Ramos (cell line): ENCODE measurements at regions not wholly inside any gene's neighbourhood (a gene's known extent, or its start where the extent isn't known, plus 50 kb on each side); places are given as distances from the start of the nearest gene placed in this dataset.
"Not testable (repeated sequence)": the region's sequence is repeated elsewhere in the genome, so short reads cannot be mapped to it uniquely, and the experiment has no call there.

Source experiments
- in situ Hi-C: fragments of 300-500 bp; cut with MboI; formaldehyde crosslinking; loops from one replicate; pipeline ENCODE4 v1.14.3; 2022; ENCODE audit warnings: low sequenced_read_pairs; ENCODE audit not compliant: unreplicated experiment

GRCh38 chr6:84908304-84908904, 144.0 kb upstream of the TBX18 start:
- in situ Hi-C loops = no loop called here

- in situ Hi-C loops = no loop called here
Measured at GRCh38 chr6:84906514-84906913, 142.1 kb upstream of the TBX18 start.

GRCh38 chr6:84905823-84906222, 141.4 kb upstream of the TBX18 start:
- in situ Hi-C loops = no loop called here

- in situ Hi-C loops = no loop called here
Measured at GRCh38 chr6:84902354-84902928, 138.0 kb upstream of the TBX18 start.

GRCh38 chr6:84897988-84898594, 133.7 kb upstream of the TBX18 start:
- in situ Hi-C loops = no loop called here

GRCh38 chr6:84897011-84897410, 132.6 kb upstream of the TBX18 start:
- in situ Hi-C loops = no loop called here

GRCh38 chr6:84892671-84893070, 128.3 kb upstream of the TBX18 start:
- in situ Hi-C loops = no loop called here

- in situ Hi-C loops = no loop called here
Measured at GRCh38 chr6:84882768-84883766, 118.7 kb upstream of the TBX18 start.

GRCh38 chr6:84879385-84879784, 115.0 kb upstream of the TBX18 start:
- in situ Hi-C loops = not testable (repeated sequence)

- in situ Hi-C loops = no loop called here
Measured at GRCh38 chr6:84877515-84878210, 113.3 kb upstream of the TBX18 start.

- in situ Hi-C loops = no loop called here
Measured at GRCh38 chr6:84876723-84877514, 112.5 kb upstream of the TBX18 start.

- in situ Hi-C loops = no loop called here
Measured at GRCh38 chr6:84872996-84873723, 108.8 kb upstream of the TBX18 start.

- in situ Hi-C loops = no loop called here
Measured at GRCh38 chr6:84871925-84872324, 107.5 kb upstream of the TBX18 start.

- in situ Hi-C loops = no loop called here
Measured at GRCh38 chr6:84870672-84871071, 106.3 kb upstream of the TBX18 start.

GRCh38 chr6:84868149-84868548, 103.8 kb upstream of the TBX18 start:
- in situ Hi-C loops = no loop called here

- in situ Hi-C loops = no loop called here
Measured at GRCh38 chr6:84867521-84867920, 103.1 kb upstream of the TBX18 start.

- in situ Hi-C loops = no loop called here
Measured at GRCh38 chr6:84866715-84867114, 102.3 kb upstream of the TBX18 start.

- in situ Hi-C loops = not testable (repeated sequence)
Measured at GRCh38 chr6:84865372-84865771, 101.0 kb upstream of the TBX18 start.

- in situ Hi-C loops = no loop called here
Measured at GRCh38 chr6:84862843-84863242, 98.4 kb upstream of the TBX18 start.
